Kidney epithelial cell (primary cell): ENCODE measurements at regions not wholly inside any gene's neighbourhood (a gene's known extent, or its start where the extent isn't known, plus 50 kb on each side); places are given as distances from the start of the nearest gene placed in this dataset.

Experiments used
- DNase-seq: peaks from one replicate; pipeline ENCODE4 v3.0.0-alpha.2; 2010; ENCODE audit warnings: low read depth
- H3K27me3 ChIP-seq: 2 replicates; pipeline ENCODE4 v1.6.0; 2011; ENCODE audit warnings: low read length; ENCODE audit not compliant: control insufficient read depth, insufficient read depth
- H3K36me3 ChIP-seq: 2 replicates; pipeline ENCODE4 v1.5.1; 2011; ENCODE audit warnings: low read length; ENCODE audit not compliant: control insufficient read depth, insufficient read depth
- H3K4me3 ChIP-seq: 2 replicates; pipeline ENCODE4 v1.5.1; 2011; ENCODE audit warnings: low read depth, mild to moderate bottlenecking, control low read depth, low read length
- TF ChIP-seq, protein P1 (sequence below): IDR thresholded peaks from 2 replicates; pipeline ENCODE4 v1.5.1; 2011; ENCODE audit warnings: mild to moderate bottlenecking, moderate library complexity, low read length, control low read depth, inconsistent platforms; ENCODE audit not compliant: insufficient read depth, poor library complexity, severe bottlenecking

- TF ChIP-seq, protein P1, sequence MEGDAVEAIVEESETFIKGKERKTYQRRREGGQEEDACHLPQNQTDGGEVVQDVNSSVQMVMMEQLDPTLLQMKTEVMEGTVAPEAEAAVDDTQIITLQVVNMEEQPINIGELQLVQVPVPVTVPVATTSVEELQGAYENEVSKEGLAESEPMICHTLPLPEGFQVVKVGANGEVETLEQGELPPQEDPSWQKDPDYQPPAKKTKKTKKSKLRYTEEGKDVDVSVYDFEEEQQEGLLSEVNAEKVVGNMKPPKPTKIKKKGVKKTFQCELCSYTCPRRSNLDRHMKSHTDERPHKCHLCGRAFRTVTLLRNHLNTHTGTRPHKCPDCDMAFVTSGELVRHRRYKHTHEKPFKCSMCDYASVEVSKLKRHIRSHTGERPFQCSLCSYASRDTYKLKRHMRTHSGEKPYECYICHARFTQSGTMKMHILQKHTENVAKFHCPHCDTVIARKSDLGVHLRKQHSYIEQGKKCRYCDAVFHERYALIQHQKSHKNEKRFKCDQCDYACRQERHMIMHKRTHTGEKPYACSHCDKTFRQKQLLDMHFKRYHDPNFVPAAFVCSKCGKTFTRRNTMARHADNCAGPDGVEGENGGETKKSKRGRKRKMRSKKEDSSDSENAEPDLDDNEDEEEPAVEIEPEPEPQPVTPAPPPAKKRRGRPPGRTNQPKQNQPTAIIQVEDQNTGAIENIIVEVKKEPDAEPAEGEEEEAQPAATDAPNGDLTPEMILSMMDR: no peak
- H3K27me3 ChIP-seq: no peaks in the 10 kb centered on the region
- no peak overlapping the region for H3K4me3 ChIP-seq
- DNase-seq: no peak
- H3K36me3 ChIP-seq: no peaks in the 10 kb centered on the region
These were observed 920.9 kb downstream of the GRID1 start for GRCh38 chr10:85445702-85446101.

- no peaks in the 10 kb centered on the region for H3K36me3 ChIP-seq
- no peaks in the 10 kb centered on the region for H3K27me3 ChIP-seq
- DNase-seq: no peak
- TF ChIP-seq, protein P1: no peak
- H3K4me3 ChIP-seq: no peak overlapping the region
These were observed 919.8 kb downstream of the GRID1 start for GRCh38 chr10:85446827-85447226.

DNA sequence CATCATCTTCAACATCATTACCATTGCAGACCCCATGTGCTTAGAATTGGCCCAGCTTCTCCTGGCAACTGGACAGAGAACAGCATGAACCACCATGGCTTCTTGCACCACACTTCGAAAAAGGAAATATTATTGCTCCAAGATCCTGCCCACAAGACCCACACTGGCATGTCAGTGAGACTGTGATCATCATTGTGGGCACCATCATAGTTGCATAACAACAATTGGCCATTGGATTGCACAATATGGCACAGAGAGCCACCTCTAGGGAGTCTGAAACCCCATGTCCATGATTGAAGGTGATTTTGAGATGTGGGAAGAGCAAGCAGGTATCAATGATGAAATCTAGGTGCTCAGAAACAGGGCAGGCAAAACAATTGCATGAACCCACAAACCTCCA, 918.9 kb downstream of the GRID1 start:
- no peaks in the 10 kb centered on the region for H3K27me3 ChIP-seq
- TF ChIP-seq, protein P1: no peak
- DNase-seq: no peak
- H3K36me3 ChIP-seq: no peaks in the 10 kb centered on the region
- no peak overlapping the region for H3K4me3 ChIP-seq

DNA sequence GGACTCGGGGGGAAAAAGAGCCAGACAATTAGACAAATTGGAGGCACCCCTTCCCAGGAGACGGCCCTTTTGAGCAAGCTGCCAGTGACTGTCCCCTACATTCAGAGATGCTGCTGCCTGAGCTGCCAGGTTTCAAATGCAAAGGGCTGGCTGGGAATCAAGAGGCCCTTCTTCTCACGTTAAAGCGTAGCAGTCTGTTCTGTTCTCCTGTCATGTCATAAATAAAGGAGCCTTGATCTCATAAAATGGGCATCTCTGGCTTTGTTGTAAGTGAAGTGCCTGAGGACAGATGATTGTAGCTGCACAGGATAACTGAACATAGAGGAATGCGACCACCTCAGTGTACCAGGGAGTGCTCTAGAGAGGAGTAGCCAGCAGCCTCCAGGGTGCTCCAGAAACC, 917.9 kb downstream of the GRID1 start:
- TF ChIP-seq, protein P1: no peak
- no peak overlapping the region for H3K4me3 ChIP-seq
- no peak for DNase-seq
- no peaks in the 10 kb centered on the region for H3K36me3 ChIP-seq
- no peaks in the 10 kb centered on the region for H3K27me3 ChIP-seq

- DNase-seq: no peak
- H3K27me3 ChIP-seq: no peaks in the 10 kb centered on the region
- no peaks in the 10 kb centered on the region for H3K36me3 ChIP-seq
- TF ChIP-seq, protein P1: no peak
- no peak overlapping the region for H3K4me3 ChIP-seq
These were observed 912.2 kb downstream of the GRID1 start for GRCh38 chr10:85454386-85454785.

DNA sequence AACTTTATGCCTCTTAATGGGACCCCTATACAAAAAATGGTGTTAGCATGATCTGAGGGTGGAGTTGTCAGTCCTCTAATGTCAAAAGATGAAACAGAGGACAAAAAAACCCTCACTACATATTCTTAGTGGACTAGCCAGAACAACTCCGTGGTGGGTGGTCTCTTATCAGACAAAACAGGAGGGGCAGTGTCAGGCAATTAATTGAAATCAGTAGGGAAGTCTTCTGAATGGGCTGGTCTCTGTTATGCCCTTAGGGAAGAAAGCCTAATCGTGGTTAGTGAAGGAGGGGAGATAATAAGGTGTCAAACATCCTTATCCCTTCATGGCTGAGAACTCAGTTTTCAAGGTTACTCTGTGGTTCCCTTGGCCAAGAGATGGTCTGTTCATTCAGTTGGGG, 909.4 kb downstream of the GRID1 start:
- H3K4me3 ChIP-seq: no peak overlapping the region
- no peak for DNase-seq
- TF ChIP-seq, protein P1: no peak

More for the DNA sequence above, 909.4 kb downstream of the GRID1 start:
- Histone ChIP-seq H3K36me3 (no peaks in the 10 kb centered on the region), H3K27me3 (no peaks in the 10 kb centered on the region)
